ENCODE measurements at regions not wholly inside any gene's neighbourhood (a gene's known extent, or its start where the extent isn't known, plus 50 kb on each side); places are given as distances from the start of the nearest gene placed in this dataset.

DNA sequence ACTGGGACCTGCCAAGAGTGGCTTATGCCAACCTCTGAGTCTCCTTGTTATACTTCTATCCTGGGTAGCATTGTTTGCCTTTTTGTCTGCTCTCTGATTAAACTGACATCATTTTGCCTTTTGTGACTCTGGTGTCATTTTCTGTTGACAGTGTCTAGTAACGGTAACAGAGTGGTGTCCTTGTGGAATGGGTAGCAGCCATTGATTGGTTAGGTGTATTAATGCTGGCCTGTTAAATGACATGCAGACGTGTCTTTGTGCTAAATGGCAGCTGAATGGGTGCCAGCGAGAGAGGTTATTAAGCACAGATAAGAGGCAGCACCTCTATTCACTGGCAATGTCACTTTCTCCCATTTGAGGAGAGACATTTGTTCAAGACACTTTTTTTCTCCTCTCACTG is 1289.4 kb downstream of the PCDH9 start:
- H3K4me1 Mint-ChIP-seq (ENCODE audit: low read depth) = peaks cover 3% of the 10 kb centered on the region
- DNase-seq (ENCODE audit: low spot score, unreplicated experiment) = no peak
- H3K9me3 Mint-ChIP-seq (ENCODE audit: low read depth) = no peaks in the 10 kb centered on the region
- TF ChIP-seq, protein P1, sequence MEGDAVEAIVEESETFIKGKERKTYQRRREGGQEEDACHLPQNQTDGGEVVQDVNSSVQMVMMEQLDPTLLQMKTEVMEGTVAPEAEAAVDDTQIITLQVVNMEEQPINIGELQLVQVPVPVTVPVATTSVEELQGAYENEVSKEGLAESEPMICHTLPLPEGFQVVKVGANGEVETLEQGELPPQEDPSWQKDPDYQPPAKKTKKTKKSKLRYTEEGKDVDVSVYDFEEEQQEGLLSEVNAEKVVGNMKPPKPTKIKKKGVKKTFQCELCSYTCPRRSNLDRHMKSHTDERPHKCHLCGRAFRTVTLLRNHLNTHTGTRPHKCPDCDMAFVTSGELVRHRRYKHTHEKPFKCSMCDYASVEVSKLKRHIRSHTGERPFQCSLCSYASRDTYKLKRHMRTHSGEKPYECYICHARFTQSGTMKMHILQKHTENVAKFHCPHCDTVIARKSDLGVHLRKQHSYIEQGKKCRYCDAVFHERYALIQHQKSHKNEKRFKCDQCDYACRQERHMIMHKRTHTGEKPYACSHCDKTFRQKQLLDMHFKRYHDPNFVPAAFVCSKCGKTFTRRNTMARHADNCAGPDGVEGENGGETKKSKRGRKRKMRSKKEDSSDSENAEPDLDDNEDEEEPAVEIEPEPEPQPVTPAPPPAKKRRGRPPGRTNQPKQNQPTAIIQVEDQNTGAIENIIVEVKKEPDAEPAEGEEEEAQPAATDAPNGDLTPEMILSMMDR (IDR thresholded peaks at IDR 0.05; ENCODE audit: unreplicated experiment) = no peak
- no peak overlapping the region for H3K27ac Mint-ChIP-seq
- no peaks in the 10 kb centered on the region for H3K27me3 Mint-ChIP-seq
- no peaks in the 10 kb centered on the region for H3K36me3 Mint-ChIP-seq (ENCODE audit: insufficient read depth)
- H3K4me3 Mint-ChIP-seq (ENCODE audit: low read depth) = no peak overlapping the region

- H3K27ac Mint-ChIP-seq = no peak overlapping the region
- H3K27me3 Mint-ChIP-seq = no peaks in the 10 kb centered on the region
- H3K4me1 Mint-ChIP-seq (ENCODE audit: low read depth) = peaks cover 3% of the 10 kb centered on the region
- TF ChIP-seq, protein P1 (IDR thresholded peaks at IDR 0.05; ENCODE audit: unreplicated experiment) = no peak
- DNase-seq (ENCODE audit: low spot score, unreplicated experiment) = no peak
- H3K4me3 Mint-ChIP-seq (ENCODE audit: low read depth) = no peak overlapping the region
- H3K36me3 Mint-ChIP-seq (ENCODE audit: insufficient read depth) = no peaks in the 10 kb centered on the region
- H3K9me3 Mint-ChIP-seq (ENCODE audit: low read depth) = no peaks in the 10 kb centered on the region
Measured at GRCh38 chr13:65937251-65937650, 1292.9 kb downstream of the PCDH9 start.

GRCh38 chr13:65936249-65936648 is 1293.9 kb downstream of the PCDH9 start:
- Mint-ChIP-seq H3K27me3 (no peaks in the 10 kb centered on the region), H3K36me3 (ENCODE audit: insufficient read depth) (no peaks in the 10 kb centered on the region), H3K9me3 (ENCODE audit: low read depth) (no peaks in the 10 kb centered on the region), H3K27ac (no peak overlapping the region), H3K4me1 (ENCODE audit: low read depth) (peaks cover 3% of the 10 kb centered on the region), H3K4me3 (ENCODE audit: low read depth) (no peak overlapping the region)
- TF ChIP-seq, protein P1 (IDR thresholded peaks at IDR 0.05; ENCODE audit: unreplicated experiment) = no peak
- DNase-seq (ENCODE audit: low spot score, unreplicated experiment) = no peak

- H3K27ac Mint-ChIP-seq = no peak overlapping the region
- no peaks in the 10 kb centered on the region for H3K9me3 Mint-ChIP-seq (ENCODE audit: low read depth)
- TF ChIP-seq, protein P1 (IDR thresholded peaks at IDR 0.05; ENCODE audit: unreplicated experiment) = no peak
- H3K4me3 Mint-ChIP-seq (ENCODE audit: low read depth) = no peak overlapping the region
- H3K4me1 Mint-ChIP-seq (ENCODE audit: low read depth) = no peaks in the 10 kb centered on the region
- H3K36me3 Mint-ChIP-seq (ENCODE audit: insufficient read depth) = no peaks in the 10 kb centered on the region
- H3K27me3 Mint-ChIP-seq = no peaks in the 10 kb centered on the region
- no peak for DNase-seq (ENCODE audit: low spot score, unreplicated experiment)
Measured at GRCh38 chr13:65932587-65933239, 1297.4 kb downstream of the PCDH9 start.

DNA sequence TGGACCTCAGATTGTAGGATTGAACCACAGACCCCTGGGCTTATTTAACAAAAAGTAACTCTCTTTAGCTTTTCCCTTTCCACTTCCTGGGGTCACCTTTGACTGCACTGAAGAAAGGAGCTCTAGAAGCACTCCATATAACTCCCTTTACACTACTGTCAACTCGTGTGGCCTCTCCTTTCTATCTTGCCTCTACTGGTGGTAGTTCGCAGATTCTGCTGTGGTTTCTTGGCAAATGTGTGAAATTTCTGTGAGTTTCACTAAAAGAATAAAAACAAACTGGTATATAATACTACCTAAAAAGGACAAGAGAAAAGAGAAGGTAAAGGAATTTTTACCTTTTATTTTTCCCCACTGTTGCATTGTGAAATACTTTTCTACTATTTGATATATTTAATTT is 1298.1 kb downstream of the PCDH9 start:
- DNase-seq (ENCODE audit: low spot score, unreplicated experiment) = no peak
- TF ChIP-seq, protein P1 (IDR thresholded peaks at IDR 0.05; ENCODE audit: unreplicated experiment) = no peak
- Mint-ChIP-seq H3K36me3 (ENCODE audit: insufficient read depth) (no peaks in the 10 kb centered on the region), H3K27ac (no peak overlapping the region), H3K27me3 (no peaks in the 10 kb centered on the region), H3K4me3 (ENCODE audit: low read depth) (no peak overlapping the region), H3K9me3 (ENCODE audit: low read depth) (no peaks in the 10 kb centered on the region), H3K4me1 (ENCODE audit: low read depth) (peaks cover under 1% of the 10 kb centered on the region)
